ENCODE measurements at regions not wholly inside any gene's neighbourhood (a gene's known extent, or its start where the extent isn't known, plus 50 kb on each side); places are given as distances from the start of the nearest gene placed in this dataset.
A peak's percentile ranks its signal among the peaks of the same experiment; 100 is the strongest.

DNA sequence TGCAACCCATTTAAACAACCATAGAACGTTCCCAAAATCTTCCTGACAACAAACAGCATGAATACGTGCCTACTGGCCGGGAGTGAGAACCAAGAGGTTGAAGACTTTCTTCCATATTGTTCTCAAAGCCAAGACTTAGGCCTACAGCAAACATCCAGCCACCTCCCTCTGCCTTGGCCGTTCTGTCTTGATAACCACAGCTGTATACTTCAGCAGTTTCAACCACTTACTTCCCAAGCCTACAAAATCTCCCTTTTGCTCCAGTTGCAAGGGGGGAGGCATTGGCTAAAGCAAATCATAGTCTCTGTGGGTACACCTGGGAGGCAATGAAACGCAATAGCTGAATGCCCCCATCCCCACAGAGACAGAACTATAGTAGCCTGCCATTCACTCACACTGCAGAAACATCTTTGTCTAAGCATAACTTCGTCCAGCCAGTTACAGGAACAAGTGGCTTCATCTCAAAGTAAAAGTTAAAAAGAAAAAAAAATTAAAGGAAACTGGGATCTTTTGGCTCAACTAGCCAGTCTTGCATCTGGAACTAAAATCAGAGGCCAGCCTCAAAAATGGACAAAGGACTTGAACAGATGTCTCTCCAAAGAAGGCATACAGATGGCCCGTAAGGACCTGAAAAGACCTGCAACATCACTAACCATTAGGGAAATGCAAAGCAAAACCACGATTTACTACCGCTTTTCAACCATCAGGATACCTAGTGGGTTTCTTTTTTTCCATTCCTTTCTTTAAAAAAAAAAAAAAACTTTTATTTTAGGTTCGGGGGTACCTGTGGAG is 186.0 kb downstream of the PSMG1 start:
- DNase-seq = no peak

DNA sequence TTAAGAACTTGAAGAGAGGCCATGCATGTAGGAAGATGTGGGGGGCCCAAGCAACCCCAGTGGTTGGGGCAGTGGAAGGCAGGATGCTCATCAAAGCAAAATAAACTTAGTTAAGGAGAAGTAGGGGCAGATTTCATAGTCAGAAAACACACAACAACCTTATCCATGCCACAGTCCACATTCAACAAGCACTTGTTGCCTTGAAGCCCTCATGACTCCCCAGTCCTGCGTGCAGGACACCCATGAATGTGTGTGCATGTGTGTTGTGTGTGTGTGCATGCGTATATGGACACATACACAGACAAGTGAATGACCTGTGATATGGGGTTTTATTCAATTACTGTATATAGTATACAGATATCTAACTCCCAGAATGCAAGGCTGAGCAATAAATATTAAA is 186.9 kb downstream of the PSMG1 start:
- no peak for DNase-seq

DNA sequence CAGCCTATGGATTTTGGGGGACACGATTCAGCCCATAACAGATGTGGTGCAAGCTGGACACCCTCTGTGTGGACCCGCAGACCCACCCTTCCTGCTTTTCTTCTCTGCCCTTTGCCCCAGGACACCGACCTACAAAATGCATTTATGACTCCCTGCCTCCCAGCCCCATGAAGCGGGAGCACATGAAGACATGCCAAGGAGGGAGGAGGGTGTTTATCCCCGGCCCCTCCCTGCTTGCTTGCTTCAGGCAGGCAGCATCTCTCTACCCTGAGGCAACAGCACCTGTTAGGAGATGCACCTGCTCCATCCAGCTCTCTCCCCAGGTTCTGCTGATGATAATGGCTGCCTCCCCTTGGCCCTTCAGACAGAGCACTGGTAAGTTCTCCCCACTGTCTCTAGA is 187.5 kb downstream of the PSMG1 start:
- no peak for DNase-seq

DNA sequence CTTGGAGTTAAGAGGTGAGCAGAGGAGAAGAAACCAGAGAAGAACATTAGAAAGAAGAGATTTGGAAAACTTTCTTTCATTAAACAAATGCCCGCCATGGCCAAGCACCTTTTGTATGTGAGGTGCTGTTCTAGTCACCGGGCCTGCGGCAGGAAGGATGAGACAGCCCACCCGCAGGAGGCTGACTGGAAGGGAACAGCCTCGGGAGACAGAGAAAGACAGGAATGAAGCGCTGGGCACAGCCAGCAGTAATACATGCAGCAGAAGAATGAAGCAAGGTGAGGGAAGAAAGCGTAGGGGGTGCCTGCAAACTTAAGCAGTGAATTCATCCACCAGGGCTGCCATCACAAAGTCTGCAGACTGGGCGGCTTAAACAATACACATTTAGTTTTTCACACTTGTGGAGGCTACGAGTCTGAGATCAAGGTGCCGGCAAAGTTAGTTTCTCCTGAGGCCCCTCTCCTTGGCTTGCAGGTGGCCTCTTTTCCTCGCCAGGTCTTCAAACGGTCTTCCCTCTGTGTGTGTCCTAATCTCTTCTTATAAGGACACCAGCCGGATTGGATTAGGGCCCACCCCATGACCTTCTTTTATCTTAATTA is 188.1 kb downstream of the PSMG1 start:
- no peak for DNase-seq

DNA sequence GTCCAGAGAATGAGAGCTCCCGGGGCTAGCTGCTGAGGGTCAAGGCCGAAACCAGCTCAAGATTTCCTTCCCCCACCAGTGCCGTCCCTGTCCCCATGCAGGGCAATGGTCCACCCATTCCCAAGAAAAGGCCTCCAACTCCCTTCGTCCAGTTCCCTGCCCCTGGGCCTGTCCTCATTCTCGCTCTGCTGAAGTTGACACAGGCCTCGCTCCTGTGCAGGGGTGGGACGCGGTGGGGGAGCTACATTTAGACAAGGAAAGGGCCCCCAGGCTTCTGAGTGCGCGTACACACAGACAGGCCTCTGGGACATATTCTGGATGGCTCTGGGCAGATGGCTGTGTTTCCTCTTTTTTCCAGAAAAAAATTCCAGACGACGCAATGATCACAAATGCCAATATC is 188.3 kb downstream of the ETS2 start:
- no peak for DNase-seq

DNA sequence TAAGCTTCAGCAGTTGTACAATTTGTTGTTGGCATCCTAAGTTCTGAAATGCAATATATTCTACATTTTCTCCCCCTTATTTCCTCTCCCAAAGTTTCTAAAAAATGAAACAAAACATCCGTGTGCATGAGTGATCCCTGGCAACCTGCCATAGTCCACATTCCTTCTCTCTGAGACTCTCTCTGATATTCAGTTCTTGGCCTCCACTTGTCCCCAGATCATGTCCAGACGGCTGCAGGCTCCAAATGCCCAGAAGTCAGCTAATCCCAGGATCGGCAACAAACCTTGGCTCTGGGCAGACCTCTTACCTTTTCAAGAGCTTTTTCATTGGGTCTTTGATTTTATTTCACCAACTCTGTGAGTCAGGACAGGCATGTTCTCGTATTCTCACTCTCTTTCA is 187.8 kb downstream of the ETS2 start:
- DNase-seq = no peak

DNA sequence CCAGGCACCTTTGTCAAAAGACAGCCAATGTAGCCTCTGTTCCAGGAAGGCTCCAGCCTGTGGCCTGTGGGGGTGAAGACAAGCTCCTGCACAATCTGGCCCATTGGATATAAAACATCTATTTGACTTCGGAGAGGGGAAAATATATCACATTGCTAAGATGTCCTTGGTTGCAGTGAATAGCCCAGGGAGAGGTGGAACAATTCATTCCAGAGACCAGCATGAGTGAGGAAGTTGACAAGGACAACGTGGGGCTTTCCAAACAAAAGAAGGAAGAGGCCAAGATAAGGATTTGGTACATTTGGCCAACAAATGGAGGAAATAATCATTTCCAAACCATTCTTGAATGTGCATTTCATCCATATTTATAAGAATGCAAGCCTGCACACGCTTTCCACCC is 187.0 kb downstream of the ETS2 start:
- no peak for DNase-seq

DNA sequence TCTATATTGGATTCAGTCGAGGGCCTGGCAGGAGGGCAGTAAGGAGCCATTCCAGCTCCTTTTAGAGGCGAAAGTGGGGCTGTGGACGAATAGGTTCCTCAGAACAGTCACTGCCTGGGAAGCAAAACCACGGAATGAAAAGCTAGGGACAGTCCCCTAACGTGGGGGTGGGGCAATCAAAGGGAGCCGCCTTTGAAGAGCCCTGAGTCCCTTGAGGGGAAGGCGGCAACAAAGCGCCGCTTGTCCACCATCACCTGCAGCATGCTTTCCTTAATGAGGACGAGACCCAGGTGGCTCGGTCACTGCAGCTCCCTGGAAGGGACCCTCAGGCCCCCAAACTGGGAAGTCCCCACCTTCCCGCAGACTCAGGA is 184.7 kb downstream of the ETS2 start:
- peak; percentile 68 for DNase-seq

DNA sequence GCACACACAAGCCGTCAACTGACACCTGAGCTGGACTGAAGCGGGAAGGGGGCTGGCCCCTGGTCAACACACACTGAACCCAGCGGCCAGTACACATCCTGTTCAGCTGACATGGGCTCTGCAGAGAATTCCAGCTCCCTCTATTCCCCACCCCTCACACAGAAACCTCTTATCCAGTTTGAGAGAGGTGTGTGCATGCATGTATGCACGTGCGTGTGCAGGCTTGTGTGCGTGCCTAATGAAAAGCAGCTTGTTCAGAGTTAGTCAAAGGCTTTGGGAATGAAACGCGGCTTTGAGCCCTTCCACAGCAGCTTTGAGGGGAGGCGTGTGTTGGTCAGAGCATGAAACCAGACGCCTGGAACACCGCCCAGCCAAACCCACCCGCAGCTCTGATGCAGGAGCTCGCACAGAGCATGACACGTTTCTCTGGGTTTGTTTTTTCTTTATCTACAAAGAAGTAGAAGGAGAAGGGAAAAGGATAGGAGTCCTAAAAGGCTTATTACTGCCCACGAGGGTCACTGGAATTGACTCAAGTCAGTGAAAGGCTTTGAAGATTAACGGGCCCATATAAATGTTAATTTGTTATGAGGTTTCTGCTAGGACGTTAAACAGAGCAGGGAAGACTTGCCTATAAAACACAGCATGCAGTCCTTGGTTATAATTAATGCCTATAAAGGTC is 184.2 kb downstream of the ETS2 start:
- DNase-seq = peak; percentile 78

DNA sequence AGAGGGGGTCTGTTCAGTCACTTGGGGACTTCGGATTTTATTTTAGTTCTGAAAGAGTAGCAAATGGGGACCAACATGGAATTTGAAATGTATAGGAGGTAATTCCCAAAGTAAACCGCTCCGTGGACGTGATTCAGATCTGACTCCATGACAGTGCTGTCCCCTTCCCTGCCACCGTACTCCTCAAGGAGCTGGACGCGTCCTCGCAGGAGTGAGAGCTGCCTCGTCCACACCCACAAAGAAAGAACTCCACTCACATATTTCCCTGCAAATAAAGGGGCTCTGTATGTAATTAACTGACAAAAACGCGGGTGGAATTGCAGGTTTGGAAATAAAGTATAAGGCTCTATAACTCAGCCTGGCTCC is 183.6 kb downstream of the ETS2 start:
- DNase-seq = no peak

DNA sequence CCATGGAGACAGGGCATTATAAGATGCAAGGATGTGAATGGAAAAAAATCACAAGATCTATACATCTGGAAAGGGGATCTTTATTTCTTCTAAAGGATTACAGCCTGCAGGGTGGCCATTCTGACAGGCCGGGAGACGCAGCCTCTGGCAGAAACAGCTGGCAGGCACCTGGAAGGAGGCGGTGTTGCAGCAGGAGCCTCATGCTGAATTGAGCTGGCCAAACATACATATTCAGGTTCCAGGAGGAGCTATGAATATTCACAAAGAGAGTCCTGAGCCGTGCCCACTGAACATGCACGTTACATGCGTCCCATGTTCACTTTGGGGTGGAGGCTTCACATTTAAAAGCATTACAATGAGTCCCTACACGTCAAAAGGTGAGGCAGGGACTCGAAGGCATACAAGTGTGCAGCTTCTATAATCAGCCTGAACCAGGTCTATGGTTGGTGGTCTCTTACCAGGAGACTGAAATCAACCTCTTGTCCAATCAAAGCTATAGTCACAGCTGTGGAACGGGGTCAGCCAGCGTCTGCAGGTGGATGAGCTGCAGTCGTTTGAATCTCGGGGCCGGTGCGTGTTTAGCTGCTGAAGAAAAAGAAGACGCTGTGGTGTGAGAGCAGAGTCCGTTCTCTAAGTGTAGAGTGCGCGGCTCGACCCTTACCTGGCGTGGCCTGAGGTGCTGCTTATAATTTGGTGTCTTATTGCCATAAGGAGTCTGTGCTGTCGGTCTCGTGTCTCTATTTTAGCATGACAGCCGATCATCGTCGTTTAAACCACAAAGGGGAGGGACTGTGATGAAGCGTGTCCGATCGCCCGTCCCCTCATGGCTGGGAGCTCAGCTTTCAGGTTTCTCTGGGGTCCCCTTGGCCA is 183.0 kb downstream of the ETS2 start:
- DNase-seq = no peak

DNA sequence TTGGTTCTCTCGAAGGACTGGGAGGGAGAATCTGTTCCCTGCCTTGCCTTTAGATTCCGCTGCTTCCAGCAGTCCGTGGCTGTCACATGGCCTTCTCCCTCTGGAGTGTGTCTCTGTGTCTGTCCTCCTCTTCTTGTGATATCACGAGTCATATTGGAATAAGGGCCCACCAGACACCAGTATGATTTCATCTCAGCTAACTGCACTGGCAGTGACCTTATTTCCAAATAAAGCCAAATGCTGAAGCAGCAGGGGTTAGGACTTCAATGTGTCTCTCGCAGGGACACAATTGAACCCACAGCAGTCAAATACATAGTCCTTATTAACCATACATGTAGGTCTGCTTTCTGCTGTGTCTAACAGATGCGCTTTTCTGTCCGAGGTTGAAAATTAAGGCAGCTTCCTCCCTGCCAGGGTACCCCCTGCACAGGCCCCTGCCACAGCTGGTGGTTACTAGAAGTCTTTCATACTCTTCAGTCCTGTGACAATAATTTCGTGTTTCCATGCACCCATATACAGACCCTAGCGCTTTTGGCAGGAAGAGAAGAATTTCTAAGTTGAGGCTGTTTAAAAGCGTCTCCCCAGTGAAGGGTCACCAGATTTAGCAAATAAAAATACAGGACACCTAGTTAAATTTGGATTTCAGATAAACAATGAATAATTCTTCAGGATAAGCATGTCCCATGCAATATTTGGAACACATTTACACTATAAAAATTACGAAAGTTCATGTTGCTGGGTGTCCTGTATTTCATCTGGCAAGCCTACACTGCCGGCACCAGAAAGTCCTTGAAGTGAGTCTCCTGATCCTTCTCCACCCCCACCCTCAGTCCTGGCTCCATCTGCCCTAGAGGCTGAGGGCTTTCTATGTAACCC is 182.1 kb downstream of the ETS2 start:
- no peak for DNase-seq

DNA sequence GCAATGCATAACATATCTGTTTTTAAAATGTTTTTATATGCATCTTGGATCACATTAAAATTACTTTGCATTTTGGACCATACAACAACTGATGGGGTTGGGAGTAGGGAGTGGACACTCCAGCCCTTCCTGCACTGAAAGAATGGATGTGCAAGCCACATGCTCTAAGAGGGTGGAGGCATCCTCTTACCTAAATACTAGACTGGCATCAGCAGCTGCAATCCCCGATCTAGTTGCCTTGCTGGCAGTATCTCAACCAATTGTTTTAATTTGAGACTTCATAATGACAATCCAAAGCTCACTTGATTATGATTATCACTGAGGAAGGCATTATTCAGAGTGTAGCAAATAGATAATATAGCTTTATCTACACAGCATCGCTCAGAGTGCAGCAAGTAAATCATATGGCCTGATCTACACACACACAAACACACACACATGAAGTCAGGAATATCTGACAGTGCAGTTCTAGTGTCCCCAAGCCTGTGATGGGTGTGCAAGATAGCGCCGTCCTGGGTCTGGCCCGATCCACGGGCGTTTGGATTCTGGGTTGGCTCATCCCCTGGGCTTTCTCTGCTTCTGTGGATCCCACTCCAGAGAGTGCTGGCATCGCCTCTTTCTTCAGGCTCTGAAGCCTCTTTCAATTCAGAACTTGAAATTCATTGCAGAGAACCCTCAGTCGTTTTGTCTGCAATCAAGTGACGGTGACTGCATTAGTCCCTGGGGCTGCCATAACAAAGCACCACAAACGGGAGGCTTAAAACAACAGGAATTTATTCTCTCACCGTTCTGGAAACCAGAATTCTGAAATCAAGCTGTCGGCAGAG is 181.3 kb downstream of the ETS2 start:
- DNase-seq = no peak

DNA sequence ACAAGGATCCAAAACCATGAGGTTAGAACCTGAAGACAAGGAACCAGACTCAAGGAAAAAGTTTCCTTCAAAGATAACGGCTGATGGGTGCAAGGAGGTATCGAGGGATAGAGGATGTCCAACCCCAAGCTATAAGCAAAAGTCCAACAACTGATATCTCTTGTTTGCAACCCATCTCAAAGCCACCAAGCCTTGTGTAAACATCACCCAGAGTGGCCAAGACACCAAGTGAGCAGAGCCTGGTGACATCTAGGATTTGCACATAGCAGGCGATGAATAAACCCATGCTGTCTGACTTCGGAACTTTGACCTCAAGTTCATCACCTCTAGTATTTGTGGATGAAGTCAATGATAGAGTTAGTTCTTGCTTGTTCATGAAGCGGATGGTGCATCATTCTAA is 180.7 kb downstream of the ETS2 start:
- no peak for DNase-seq

DNA sequence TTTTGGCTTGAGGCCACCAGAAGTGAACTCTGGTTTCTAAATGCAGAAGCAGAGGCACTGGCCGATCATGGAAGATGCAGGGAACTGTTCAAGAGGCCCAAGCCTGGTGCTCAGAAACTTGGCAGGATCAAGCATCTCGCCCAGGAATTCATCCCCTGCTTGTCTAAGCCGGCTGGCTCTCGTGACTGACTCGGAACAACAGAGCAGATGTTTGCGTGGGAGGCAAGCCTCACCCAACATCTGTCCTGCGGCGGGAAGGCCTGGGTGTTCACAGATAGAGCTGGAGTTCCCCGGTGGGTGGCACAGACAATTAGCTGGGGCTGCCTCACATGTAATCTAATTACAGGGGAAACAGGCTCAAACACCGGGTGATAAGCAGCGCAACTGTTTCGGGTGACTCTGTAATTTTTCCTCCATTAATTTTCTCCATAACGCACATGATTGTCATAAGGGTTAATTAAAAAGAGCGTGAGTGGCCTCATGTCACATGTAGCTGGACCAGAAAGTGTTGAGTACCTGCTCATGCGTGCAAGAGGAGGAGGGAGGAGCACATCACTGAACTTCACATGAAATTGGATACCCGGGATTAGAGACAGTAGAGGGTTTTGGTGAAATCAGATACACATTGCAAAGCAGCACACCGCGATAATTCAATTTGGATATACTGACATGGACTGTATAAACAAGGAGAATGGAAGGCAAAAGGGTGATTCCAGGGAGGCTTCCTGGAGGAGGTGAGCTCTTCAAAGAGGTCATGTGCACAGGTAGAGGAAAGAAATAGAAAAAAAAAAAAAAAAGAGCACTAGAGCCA is 180.0 kb downstream of the ETS2 start:
- no peak for DNase-seq

DNA sequence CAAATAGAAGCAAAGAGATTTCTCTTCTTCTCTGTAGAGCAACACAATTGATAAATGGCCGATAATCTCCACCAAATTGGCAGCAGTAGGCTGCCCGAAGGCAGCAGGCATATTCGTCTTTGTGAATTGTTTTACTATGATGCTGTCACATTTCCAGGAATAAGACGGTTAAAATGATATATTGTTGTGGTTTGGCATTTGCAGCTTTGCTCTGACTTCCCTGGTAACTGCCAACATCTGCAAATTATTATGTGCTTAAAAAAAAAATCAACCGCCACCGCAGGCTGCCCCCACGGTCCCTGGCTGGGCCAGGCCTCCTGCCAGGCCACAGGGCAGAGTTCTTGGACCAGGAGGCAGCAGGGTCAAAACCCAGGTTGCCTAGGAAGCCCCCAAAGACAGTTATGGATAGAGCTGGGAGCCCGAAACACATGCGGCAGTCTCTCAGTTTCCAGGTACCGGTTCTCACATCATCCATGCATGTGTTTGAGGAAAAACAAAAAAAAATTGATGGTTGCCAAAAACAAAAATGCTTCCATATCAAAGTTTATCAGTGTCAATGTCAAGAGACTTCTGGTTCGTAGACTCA is 179.3 kb downstream of the ETS2 start:
- no peak for DNase-seq

DNA sequence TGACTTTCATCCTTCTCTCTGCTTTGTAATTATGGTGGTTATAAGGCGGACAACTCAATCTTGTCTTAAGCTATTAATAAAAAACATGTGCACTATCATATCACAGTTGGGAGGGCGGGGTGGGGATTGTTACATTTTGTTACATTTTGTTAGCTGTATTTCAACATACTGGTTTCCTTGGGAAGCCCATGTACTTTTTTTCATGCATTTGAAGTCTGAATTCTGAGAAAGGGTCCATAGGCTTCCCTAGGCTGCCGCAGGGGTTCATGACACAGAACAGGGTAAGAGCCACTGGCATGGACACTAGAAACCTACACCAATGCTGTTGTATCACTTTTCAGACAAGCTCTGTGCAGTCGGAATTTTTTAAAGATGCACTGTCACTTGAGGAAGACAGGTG is 178.8 kb downstream of the ETS2 start:
- DNase-seq = no peak

DNA sequence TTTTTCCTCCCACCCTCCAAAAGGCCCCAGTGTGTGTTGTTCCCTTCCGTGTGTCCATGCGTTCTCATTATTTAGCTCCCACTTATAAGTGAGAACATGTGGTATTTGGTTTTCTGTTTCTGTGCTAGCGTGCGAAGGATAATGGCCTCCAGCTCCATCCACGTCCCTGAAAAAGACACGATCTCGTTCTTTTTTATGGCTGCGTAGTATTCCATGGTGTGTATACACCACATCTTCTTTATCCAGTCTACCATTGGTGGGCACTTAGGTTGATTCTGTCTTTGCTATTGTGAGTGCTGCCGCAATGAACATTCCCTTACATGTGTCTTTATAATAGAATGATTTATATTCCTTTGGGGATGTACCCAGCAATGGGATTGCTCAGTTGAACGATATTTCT is 177.8 kb downstream of the ETS2 start:
- DNase-seq = no peak

DNA sequence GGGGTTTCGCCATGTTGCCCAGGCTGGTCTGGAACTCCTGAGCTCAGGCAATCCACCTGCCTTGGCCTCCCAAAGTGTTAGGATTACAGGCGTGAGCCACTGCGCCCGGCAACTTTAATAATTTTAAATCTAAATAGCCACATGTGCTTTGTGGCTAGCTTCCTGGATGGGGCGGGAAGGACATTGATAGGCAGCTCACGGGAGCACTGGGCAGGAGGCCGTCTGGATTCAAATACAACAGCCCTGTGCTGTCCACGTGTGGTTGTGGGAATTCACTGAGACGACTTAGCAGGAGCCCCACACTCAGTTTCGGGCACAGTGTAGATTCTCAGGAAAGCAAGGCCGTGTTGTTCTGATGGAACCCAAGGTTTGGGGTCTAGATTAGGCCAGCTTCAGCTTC is 177.1 kb downstream of the ETS2 start:
- DNase-seq = no peak

DNA sequence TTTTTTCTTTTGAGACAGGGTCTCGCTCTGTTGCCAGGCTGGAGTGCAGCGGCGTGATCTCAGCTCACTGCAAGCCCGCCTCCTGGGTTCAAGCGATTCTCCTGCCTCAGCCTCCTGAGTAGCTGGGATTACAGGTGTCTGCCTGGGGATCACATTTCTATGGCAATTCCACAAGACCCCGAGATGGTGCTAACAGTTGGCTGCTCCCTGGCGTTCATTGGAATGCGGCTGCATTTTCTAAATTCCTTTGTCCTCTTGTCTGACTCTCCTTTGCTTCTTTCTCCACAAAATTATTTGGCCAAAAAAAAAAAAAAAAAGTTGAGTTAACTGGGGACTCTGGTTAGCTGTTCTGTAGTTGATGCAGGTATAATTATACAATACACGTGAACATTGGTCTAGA is 176.4 kb downstream of the ETS2 start:
- DNase-seq = peak; percentile 87

All from islet precursor cell (in vitro differentiated cells).